HG02759 (cell line): ENCODE measurements at regions not wholly inside any gene's neighbourhood (a gene's known extent, or its start where the extent isn't known, plus 50 kb on each side); places are given as distances from the start of the nearest gene placed in this dataset.
"Not testable (repeated sequence)": the region's sequence is repeated elsewhere in the genome, so short reads cannot be mapped to it uniquely, and the experiment has no call there.

ENCODE experiments used
- ATAC-seq: cut with Tn5 transposase; IDR thresholded peaks from one replicate; pipeline ENCODE4 v1.9.1; 2021; ENCODE audit warnings: mild to moderate bottlenecking, moderate library complexity; ENCODE audit not compliant: unreplicated experiment

DNA sequence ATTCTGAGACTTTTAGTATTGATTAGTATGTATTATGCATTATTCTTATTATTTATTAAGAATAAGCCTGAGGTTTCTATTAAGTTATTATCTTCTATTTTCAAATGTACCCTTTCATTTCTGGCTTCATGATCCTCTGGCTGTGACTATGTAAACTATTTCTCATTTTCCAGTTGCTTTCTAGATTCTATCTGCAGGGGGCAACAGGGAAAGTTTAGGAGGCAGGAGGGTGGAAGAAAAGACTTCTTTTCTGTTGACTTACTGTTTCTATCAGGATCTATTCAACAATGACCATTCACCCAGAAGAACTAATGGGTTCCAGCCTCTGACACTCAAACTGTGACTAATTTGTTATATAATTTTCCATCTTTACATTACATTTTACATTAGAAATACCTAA, 653.4 kb upstream of the FSHR start:
- no peak for ATAC-seq

DNA sequence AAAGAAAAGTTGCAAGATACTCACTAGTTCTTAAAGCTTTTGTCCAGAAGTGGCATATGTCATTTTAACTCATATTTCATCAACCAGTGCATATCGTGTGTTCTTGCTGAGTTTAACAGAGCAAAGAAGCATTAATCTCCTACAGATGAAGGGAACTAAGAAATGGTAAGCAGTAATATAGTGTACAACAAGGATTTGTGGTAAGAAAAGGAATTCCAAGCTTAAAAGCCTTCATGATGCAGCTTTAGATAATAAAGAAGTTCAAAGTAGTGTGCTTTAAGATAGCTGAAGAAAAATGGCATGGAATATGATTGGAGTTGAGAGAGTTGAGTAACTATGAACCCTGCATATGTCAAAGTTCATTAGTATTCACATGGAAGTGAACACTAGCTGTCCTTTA, 649.8 kb upstream of the FSHR start:
- ATAC-seq, result no peak

- ATAC-seq, result no peak
Measured at GRCh38 chr2:49801898-49802450, 647.7 kb upstream of the FSHR start.

DNA sequence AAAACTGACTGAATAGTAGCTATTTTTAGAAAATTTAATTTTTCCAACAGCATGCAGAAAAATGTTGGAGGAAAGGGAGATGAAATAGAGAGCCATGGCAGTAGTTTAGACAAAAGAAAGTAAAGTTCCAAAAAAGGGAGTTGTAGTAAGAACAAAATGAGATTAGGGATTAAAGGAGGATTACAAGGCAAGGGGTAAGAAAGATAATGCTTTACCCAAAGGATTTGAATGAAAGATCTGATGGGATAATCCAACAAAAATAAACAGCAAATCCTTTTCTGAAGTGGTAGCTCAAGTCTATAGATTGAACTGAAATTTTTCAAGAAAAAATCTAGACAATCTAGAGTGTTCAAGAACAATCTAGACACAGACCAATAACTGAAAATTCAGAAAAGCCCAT, 644.3 kb upstream of the FSHR start:
- no peak for ATAC-seq

GRCh38 chr2:49796266-49796665, 642.0 kb upstream of the FSHR start:
- ATAC-seq, result no peak

- ATAC-seq, result no peak
Measured at GRCh38 chr2:49794396-49794795, 640.1 kb upstream of the FSHR start.

DNA sequence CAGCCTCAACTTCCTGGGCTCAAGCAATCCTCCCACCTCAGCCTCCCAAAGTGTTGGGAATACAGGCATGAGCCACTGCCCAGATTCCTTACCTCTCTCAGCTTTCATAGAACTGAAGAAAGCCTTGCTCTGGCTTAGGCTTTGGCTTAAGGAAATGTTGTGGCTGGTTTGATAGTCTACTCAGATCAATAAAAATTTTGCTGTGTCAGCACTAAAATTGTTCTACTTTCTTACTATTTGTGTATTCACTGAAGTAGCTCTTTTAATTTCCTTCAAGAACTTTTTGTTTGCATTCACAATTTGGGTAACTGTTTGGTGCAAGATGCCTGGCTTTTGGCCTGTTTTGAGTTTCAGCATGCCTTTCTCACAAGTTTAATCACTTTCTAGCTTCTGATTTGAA, 634.0 kb upstream of the FSHR start:
- ATAC-seq, result no peak

- ATAC-seq, result no peak
Measured at GRCh38 chr2:49780949-49781348, 626.6 kb upstream of the FSHR start.

DNA sequence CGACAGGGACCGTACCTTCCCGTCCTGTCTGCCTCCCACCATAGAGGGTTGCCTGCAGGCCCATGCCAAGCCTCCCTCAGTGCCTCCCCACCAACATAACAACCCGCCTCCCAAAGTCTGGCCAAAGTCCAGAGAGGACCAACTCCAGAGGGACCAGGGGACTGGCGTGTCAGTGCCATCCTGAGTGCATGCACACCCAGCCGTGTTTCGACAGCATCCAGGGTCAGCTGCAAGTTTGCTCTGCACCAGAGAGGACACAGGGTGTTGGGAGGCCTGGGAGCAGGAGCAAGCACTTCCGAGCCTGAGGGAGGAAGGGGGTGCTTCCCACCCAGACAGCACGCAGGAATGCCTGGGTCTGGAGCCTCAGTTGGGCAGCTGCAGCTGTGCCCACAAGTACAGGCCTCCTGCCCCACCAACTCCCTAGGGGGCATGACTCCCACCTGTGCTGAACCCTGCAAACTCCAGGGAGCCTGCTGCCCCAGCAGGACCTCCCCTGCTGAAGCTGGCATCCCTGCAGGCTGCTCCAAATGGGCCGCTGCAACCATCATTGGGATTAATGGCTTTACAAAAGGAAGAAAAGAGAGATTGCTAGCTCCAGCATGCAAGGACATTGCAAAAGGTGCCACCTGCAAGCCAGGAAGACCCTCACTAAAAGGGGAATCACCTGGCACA, 618.1 kb upstream of the FSHR start:
- no peak for ATAC-seq

DNA sequence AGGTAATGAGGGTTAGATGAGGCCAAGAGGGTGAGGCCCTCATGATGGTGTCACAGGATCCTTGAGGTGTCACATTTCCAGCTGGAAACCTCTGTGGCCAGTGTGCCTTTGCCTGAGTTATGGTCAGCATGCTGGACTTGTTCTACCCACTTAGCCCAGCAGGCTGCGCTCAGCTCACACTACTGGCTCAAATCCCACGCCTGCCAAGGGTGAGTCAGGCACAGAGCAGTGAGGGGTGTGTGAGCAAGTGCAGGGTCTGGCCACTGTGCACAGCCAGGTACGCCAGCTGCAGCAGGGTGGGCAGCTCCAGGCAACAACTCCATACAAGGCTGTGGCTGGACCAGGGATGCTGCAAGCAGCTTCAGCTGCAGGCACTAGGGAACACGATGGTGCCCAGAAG, 616.6 kb upstream of the FSHR start:
- no peak for ATAC-seq

DNA sequence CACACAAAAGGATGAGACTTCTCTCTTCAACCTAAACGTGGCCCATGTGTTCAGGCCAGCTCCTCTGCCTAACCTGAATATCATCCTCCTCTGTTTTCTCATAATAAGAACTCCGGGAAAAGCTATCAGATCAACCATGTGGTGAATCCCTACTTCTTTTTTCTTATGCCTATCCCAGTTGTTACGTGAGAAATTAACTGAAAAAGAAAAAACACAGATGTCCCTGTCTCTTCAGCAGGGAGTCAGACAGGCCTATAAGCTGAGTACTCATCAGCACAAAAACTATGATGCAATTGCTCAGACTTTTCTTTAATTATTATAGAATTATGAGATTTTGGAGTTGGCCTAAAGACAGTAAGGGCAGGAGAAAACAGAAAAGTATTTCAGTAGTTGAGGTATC, 613.0 kb upstream of the FSHR start:
- ATAC-seq, result no peak

DNA sequence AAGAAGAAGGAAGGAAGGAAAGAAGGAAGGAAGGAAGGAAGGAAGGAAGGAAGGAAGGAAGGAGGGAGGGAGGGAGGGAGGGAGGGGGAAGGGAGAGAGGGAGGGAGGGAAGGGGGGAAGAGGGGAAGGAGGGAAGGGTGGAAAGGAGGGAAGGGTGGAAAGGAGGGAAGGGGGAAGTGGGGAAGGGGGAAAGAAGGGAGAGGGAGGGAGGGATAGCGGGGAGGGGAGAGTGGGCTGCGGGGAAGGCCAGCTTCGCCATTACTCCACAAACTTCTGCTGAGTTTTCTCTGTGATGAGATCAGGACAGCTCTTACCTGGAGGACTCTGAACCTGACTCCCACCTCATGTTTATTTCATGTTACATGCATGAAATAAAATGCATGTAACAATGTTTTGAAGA, 601.5 kb upstream of the FSHR start:
- no peak for ATAC-seq

- no peak for ATAC-seq
Measured at GRCh38 chr2:49754381-49754780, 600.1 kb upstream of the FSHR start.

- ATAC-seq, result no peak
Measured at GRCh38 chr2:49753344-49753985, 599.1 kb upstream of the FSHR start.

GRCh38 chr2:49737606-49738005, 583.3 kb upstream of the FSHR start:
- no peak for ATAC-seq

DNA sequence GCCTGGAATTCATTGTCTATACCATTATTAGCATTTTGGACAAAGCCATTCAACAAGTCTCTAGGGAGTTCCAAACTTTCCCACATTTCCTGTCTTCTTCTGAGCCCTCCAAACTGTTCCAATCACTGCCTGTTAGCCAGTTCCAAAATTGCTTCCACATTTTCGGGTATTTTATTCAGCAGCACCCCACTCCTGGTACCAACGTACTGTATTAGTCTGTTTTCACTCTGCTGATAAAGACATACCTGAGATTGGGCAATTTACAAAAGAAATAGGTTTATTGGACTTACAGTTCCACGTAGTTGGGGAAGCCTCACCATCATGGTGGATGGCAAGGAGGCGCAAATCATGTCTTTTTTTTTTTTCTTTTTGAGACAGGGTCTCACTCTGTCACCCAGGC, 578.6 kb upstream of the FSHR start:
- ATAC-seq, result not testable (repeated sequence)

DNA sequence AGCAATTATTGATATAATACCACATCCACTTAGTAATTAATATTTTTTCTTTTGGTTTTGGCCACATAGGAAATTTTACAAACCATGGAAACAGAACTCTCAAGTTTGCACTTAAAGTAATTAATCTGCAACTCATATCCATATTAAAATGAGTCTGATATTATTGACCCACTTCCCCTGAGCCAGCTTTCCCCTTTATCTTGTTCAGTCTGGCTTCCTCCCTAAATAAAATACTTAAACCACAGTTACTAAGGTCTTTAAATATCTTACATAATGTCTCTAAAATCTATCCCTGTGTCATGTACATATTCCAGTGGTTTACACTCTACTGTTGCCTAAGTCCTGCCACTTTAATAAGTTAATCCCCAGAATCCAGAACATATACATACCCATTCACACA, 564.9 kb upstream of the FSHR start:
- no peak for ATAC-seq

- ATAC-seq, result no peak
Measured at GRCh38 chr2:49715597-49715996, 561.3 kb upstream of the FSHR start.

GRCh38 chr2:49714454-49714853, 560.1 kb upstream of the FSHR start:
- ATAC-seq, result no peak

GRCh38 chr2:49702740-49703139, 548.4 kb upstream of the FSHR start:
- ATAC-seq, result no peak

GRCh38 chr2:49693961-49694360, 539.6 kb upstream of the FSHR start:
- ATAC-seq, result no peak

GRCh38 chr2:49692022-49692421, 537.7 kb upstream of the FSHR start:
- not testable (repeated sequence) for ATAC-seq

GRCh38 chr2:49687918-49688317, 533.6 kb upstream of the FSHR start:
- ATAC-seq, result no peak
